ENCODE measurements at regions not wholly inside any gene's neighbourhood (a gene's known extent, or its start where the extent isn't known, plus 50 kb on each side); places are given as distances from the start of the nearest gene placed in this dataset.
A peak's percentile ranks its signal among the peaks of the same experiment; 100 is the strongest.
"Not testable (repeated sequence)": the region's sequence is repeated elsewhere in the genome, so short reads cannot be mapped to it uniquely, and the experiment has no call there.

GRCh38 chr10:62594093-62594520 lies 210.4 kb upstream of the ADO start:
- H3K4me3 ChIP-seq: no peak overlapping the region
- TF ChIP-seq, protein P1, sequence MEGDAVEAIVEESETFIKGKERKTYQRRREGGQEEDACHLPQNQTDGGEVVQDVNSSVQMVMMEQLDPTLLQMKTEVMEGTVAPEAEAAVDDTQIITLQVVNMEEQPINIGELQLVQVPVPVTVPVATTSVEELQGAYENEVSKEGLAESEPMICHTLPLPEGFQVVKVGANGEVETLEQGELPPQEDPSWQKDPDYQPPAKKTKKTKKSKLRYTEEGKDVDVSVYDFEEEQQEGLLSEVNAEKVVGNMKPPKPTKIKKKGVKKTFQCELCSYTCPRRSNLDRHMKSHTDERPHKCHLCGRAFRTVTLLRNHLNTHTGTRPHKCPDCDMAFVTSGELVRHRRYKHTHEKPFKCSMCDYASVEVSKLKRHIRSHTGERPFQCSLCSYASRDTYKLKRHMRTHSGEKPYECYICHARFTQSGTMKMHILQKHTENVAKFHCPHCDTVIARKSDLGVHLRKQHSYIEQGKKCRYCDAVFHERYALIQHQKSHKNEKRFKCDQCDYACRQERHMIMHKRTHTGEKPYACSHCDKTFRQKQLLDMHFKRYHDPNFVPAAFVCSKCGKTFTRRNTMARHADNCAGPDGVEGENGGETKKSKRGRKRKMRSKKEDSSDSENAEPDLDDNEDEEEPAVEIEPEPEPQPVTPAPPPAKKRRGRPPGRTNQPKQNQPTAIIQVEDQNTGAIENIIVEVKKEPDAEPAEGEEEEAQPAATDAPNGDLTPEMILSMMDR (IDR thresholded peaks at IDR 0.05 in 8 of 11, conservative IDR thresholded peaks at IDR 0.05 in 3 of 11): peak; percentile 80 to 97 (median 87)
- TF ChIP-seq POLR2AphosphoS5 (IDR thresholded peaks at IDR 0.05): no peak

DNA sequence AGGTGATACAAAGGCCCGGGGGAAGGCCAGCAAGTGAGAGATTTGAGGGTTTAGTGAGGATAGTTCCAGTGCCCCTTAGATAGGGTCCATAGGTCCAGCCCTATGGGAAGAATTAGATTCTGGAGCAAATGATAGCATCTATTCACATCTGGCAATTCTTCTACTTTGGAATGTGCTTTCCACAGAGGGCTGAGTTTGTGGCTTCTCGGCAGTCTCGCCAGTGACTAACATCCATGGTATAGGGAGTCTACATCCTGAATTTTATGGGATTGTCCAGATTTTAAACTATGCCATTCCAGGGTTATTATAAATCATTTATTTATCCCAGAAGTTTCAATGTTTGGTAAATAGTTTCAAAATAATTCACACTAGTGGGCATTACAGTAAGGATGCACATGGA lies 207.3 kb upstream of the ADO start:
- intact Hi-C loops (cut with DNase I; ENCODE audit: low total_unique reads): no loop called here

More at GRCh38 chr10:62594093-62594520, 210.4 kb upstream of the ADO start:
- 43 to 60% (median 55%) methylated on average over 3 of the region's 3 CpGs for WGBS, 5 donors
- DNase-seq: peak; percentile 81
- Histone ChIP-seq H3K27ac (no peak overlapping the region), H3K27me3 (replicated peaks in 1 of 7) (no peaks in the 10 kb centered on the region), H3K9me3 (no peaks in the 10 kb centered on the region), H3K36me3 (no peaks in the 10 kb centered on the region), H3K4me1 (peaks cover 0 to 11% (median 3%) of the 10 kb centered on the region in 6 donors)
- intact Hi-C loops (cut with DNase I; ENCODE audit: low total_unique reads): loop anchor here (5.0 kb wide), 1 partner anchor 563 kb away; no protein-coding TSS in a partner anchor

DNA sequence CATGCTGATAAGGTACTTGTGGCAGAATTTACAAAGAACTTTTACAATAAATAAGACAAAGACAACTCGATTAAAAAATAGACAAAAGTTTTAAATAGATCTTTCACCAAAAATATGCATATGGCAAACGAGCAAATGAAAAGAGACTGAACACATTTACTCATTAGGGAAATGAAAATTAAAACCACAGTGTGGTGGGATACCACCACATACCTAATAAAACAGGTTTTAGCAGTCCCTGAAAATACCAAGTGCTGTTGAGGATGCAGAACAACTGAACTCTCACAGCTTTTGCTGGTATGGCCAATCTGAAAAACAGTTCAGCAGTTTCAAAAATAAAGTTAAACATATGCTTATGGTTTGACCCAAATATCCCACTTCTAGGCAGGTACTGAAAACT lies 205.4 kb upstream of the ADO start:
- intact Hi-C loops (cut with DNase I; ENCODE audit: low total_unique reads): no loop called here
- Histone ChIP-seq H3K27me3 (replicated peaks in 1 of 7) (no peaks in the 10 kb centered on the region), H3K27ac (no peak overlapping the region), H3K36me3 (no peaks in the 10 kb centered on the region), H3K4me3 (no peak overlapping the region), H3K4me1 (peaks cover 0 to 7% (median under 1%) of the 10 kb centered on the region in 6 donors), H3K9me3 (peaks cover 0 to 4% (median 0%) of the 10 kb centered on the region in 8 donors)
- DNase-seq: no peak
- 48 to 65% (median 53%) methylated on average over 2 of the region's 2 CpGs for WGBS, 5 donors
- no peak for TF ChIP-seq POLR2AphosphoS5 (IDR thresholded peaks at IDR 0.05)
- TF ChIP-seq, protein P1 (IDR thresholded peaks at IDR 0.05 in 8 of 11, conservative IDR thresholded peaks at IDR 0.05 in 3 of 11): no peak
- no peak for TF ChIP-seq POLR2A (IDR thresholded peaks at IDR 0.05)

More for the DNA sequence above, 207.3 kb upstream of the ADO start:
- 88 to 98% (median 98%) methylated on average over 3 of the region's 3 CpGs for WGBS, 5 donors
- peaks cover 0 to 4% (median 0%) of the 10 kb centered on the region in 8 donors for H3K9me3 ChIP-seq
- no peaks in the 10 kb centered on the region for H3K36me3 ChIP-seq
- DNase-seq: no peak
- H3K27ac ChIP-seq: no peak overlapping the region
- no peaks in the 10 kb centered on the region for H3K27me3 ChIP-seq (replicated peaks in 1 of 7)
- peaks cover 0 to 11% (median 3%) of the 10 kb centered on the region in 6 donors for H3K4me1 ChIP-seq
- TF ChIP-seq POLR2AphosphoS5 (IDR thresholded peaks at IDR 0.05): no peak
- H3K4me3 ChIP-seq: no peak overlapping the region

GRCh38 chr10:62606551-62606950 lies 198.0 kb upstream of the ADO start:
- intact Hi-C loops (cut with DNase I; ENCODE audit: low total_unique reads); H3K9me3 ChIP-seq; H3K4me3 ChIP-seq; H3K27me3 ChIP-seq (replicated peaks in 1 of 7); H3K27ac ChIP-seq; H3K36me3 ChIP-seq; DNase-seq: not testable (repeated sequence)
- H3K4me1 ChIP-seq: peaks cover 0 to 12% (median 5%) of the 10 kb centered on the region in 6 donors
- WGBS, 5 donors: 92 to 97% (median 96%) methylated on average over 3 to 4 of the region's 4 CpGs

DNA sequence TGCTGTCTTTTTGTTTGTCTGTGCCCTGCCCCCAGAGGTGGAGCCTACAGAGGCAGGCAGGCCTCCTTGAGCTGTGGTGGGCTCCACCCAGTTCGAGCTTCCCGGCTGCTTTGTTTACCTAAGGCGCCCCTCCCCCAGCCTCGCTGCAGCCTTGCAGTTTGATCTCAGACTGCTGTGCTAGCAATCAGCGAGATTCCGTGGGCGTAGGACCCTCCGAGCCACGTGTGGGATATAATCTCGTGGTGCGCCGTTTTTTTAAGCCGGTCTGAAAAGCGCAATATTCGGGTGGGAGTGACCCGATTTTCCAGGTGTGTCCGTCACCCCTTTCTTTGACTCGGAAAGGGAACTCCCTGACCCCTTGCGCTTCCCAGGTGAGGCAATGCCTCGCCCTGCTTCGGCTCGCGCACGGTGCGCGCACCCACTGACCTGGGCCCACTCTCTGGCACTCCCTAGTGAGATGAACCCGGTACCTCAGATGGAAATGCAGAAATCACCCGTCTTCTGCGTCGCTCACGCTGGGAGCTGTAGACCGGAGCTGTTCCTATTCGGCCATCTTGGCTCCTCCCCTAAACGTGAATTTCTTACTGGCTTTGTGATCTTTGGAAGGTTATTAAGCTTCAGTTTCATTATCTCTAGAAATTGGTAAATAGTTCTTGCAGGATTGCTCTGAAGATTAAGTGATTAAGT lies 196.2 kb upstream of the ADO start:
- DNase-seq; H3K4me3 ChIP-seq; H3K27me3 ChIP-seq (replicated peaks in 1 of 7); H3K9me3 ChIP-seq; H3K27ac ChIP-seq; intact Hi-C loops (cut with DNase I; ENCODE audit: low total_unique reads); H3K36me3 ChIP-seq: not testable (repeated sequence)
- peaks cover 0 to 12% (median 5%) of the 10 kb centered on the region in 6 donors for H3K4me1 ChIP-seq
- WGBS, 5 donors: 77 to 93% (median 84%) methylated on average over 28 to 32 of the region's 34 CpGs

All from spleen (tissue), 11 donors.